ENCODE measurements at regions not wholly inside any gene's neighbourhood (a gene's known extent, or its start where the extent isn't known, plus 50 kb on each side); places are given as distances from the start of the nearest gene placed in this dataset.

DNA sequence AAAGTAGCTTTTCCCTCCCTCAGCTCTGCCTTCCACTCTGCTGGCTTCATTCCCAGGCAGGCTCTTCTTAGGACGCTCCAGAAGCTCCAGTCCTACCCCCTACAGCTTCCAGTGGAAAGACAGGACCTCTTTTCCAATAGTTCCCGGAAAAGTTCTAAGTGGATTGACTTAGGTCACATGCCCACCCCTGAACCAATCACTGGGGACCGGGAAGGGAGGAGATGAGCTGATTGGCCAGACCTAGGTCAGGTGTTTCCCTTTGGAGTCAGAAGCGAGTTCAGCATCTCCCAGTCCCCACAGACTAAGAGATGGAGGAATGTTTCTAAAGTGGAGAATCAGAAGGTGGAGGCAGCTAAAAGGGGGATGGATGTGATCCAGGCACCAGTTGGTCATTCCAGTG, 62.9 kb upstream of the KCNG1 start:
- TF ChIP-seq, protein P1, sequence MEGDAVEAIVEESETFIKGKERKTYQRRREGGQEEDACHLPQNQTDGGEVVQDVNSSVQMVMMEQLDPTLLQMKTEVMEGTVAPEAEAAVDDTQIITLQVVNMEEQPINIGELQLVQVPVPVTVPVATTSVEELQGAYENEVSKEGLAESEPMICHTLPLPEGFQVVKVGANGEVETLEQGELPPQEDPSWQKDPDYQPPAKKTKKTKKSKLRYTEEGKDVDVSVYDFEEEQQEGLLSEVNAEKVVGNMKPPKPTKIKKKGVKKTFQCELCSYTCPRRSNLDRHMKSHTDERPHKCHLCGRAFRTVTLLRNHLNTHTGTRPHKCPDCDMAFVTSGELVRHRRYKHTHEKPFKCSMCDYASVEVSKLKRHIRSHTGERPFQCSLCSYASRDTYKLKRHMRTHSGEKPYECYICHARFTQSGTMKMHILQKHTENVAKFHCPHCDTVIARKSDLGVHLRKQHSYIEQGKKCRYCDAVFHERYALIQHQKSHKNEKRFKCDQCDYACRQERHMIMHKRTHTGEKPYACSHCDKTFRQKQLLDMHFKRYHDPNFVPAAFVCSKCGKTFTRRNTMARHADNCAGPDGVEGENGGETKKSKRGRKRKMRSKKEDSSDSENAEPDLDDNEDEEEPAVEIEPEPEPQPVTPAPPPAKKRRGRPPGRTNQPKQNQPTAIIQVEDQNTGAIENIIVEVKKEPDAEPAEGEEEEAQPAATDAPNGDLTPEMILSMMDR (conservative IDR thresholded peaks at IDR 0.05; ENCODE audit: low read depth, low read length): no peak
- TF ChIP-seq POLR2A (IDR thresholded peaks at IDR 0.05; ENCODE audit: low read depth, low read length): no peak

Data from IMR-90 (cell line).